COLO829 (cell line): ENCODE measurements at regions not wholly inside any gene's neighbourhood (a gene's known extent, or its start where the extent isn't known, plus 50 kb on each side); places are given as distances from the start of the nearest gene placed in this dataset.
"Not testable (repeated sequence)": the region's sequence is repeated elsewhere in the genome, so short reads cannot be mapped to it uniquely, and the experiment has no call there.

ENCODE experiments used
- DNase-seq: peaks from one replicate; pipeline ENCODE4 v3.0.0; 2012; ENCODE audit warnings: low spot score

GRCh38 chrX:5702890-5703289, 525.8 kb downstream of the NLGN4X start:
- no peak for DNase-seq

GRCh38 chrX:5695971-5696370, 532.7 kb downstream of the NLGN4X start:
- DNase-seq = no peak

GRCh38 chrX:5683996-5684395, 544.7 kb downstream of the NLGN4X start:
- DNase-seq = no peak

GRCh38 chrX:5681159-5681558, 547.5 kb downstream of the NLGN4X start:
- peak; percentile 1 for DNase-seq

- DNase-seq = no peak
Measured at GRCh38 chrX:5674036-5674435, 554.6 kb downstream of the NLGN4X start.

GRCh38 chrX:5672099-5672498, 556.6 kb downstream of the NLGN4X start:
- DNase-seq = no peak

- DNase-seq = not testable (repeated sequence)
Measured at GRCh38 chrX:5666689-5667088, 562.0 kb downstream of the NLGN4X start.

GRCh38 chrX:5656544-5656943, 572.1 kb downstream of the NLGN4X start:
- DNase-seq = no peak

- DNase-seq = no peak
Measured at GRCh38 chrX:5650904-5651303, 577.8 kb downstream of the NLGN4X start.

- no peak for DNase-seq
Measured at GRCh38 chrX:5648941-5649568, 579.6 kb downstream of the NLGN4X start.

GRCh38 chrX:5646818-5647217, 581.8 kb downstream of the NLGN4X start:
- no peak for DNase-seq

GRCh38 chrX:5644776-5645175, 583.9 kb downstream of the NLGN4X start:
- no peak for DNase-seq

GRCh38 chrX:5640071-5640470, 588.6 kb downstream of the NLGN4X start:
- no peak for DNase-seq

- DNase-seq = no peak
Measured at GRCh38 chrX:5638572-5638971, 590.1 kb downstream of the NLGN4X start.

GRCh38 chrX:5632887-5633286, 595.8 kb downstream of the NLGN4X start:
- no peak for DNase-seq

GRCh38 chrX:5632061-5632614, 596.5 kb downstream of the NLGN4X start:
- no peak for DNase-seq

- DNase-seq = no peak
Measured at GRCh38 chrX:5617666-5618065, 611.0 kb downstream of the NLGN4X start.

GRCh38 chrX:5595570-5595969, 633.1 kb downstream of the NLGN4X start:
- DNase-seq = no peak

- no peak for DNase-seq
Measured at GRCh38 chrX:5586726-5587125, 641.9 kb downstream of the NLGN4X start.

- DNase-seq = no peak
Measured at GRCh38 chrX:5575407-5575806, 653.3 kb downstream of the NLGN4X start.

GRCh38 chrX:5568934-5569333, 659.7 kb downstream of the NLGN4X start:
- no peak for DNase-seq

- DNase-seq = no peak
Measured at GRCh38 chrX:5559386-5559785, 669.3 kb downstream of the NLGN4X start.

GRCh38 chrX:5549512-5549911, 679.2 kb downstream of the NLGN4X start:
- DNase-seq = no peak

- DNase-seq = no peak
Measured at GRCh38 chrX:5537098-5537497, 691.6 kb downstream of the NLGN4X start.
